ENCODE measurements at regions not wholly inside any gene's neighbourhood (a gene's known extent, or its start where the extent isn't known, plus 50 kb on each side); places are given as distances from the start of the nearest gene placed in this dataset.

DNA sequence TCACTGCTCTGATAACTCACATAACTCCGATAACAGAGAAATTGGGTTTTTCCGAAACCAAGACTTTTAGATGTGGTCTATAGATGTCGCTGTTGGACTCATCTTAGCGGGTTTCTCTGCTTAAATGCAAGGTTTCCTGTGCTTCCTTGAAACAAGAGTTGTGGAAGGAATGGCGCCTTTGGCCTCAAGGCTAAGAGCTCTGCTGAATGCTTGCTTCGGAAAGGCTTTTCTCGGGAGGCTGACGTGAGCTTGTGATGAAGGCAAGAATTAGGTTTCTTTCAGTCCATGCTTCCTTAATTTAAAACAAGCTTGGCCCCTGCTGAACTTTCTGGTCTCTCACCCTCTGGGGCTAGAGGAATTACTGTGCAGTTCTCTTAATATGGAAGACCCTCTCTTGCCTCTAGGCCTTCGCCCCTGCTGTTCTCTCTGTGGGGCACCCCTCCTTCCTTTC is 113.5 kb downstream of the MAP3K21 start:
- no peak for TF ChIP-seq EZH2 (IDR thresholded peaks at IDR 0.05; ENCODE audit: borderline replicate concordance)
- TF ChIP-seq, protein P1, sequence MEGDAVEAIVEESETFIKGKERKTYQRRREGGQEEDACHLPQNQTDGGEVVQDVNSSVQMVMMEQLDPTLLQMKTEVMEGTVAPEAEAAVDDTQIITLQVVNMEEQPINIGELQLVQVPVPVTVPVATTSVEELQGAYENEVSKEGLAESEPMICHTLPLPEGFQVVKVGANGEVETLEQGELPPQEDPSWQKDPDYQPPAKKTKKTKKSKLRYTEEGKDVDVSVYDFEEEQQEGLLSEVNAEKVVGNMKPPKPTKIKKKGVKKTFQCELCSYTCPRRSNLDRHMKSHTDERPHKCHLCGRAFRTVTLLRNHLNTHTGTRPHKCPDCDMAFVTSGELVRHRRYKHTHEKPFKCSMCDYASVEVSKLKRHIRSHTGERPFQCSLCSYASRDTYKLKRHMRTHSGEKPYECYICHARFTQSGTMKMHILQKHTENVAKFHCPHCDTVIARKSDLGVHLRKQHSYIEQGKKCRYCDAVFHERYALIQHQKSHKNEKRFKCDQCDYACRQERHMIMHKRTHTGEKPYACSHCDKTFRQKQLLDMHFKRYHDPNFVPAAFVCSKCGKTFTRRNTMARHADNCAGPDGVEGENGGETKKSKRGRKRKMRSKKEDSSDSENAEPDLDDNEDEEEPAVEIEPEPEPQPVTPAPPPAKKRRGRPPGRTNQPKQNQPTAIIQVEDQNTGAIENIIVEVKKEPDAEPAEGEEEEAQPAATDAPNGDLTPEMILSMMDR (IDR thresholded peaks at IDR 0.05; ENCODE audit: poor library complexity) = peak; percentile 85
- no peak for TF ChIP-seq EZH2phosphoT487 (IDR thresholded peaks at IDR 0.05; ENCODE audit: low read depth, severe bottlenecking, unreplicated experiment)
